Neuronal stem cell (in vitro differentiated cells): ENCODE measurements at regions not wholly inside any gene's neighbourhood (a gene's known extent, or its start where the extent isn't known, plus 50 kb on each side); places are given as distances from the start of the nearest gene placed in this dataset.
"Not testable (repeated sequence)": the region's sequence is repeated elsewhere in the genome, so short reads cannot be mapped to it uniquely, and the experiment has no call there.

Source experiments
- DNase-seq: peaks from one replicate; pipeline ENCODE4 v3.0.0-alpha.2; 2013; ENCODE audit warnings: low spot score
- H2AFZ ChIP-seq: one replicate; pipeline ENCODE4 v1.6.1; 2013; ENCODE audit warnings: mild to moderate bottlenecking, low read length, inconsistent platforms
- H2AK5ac ChIP-seq: 2 replicates; pipeline ENCODE4 v1.6.1; 2013; ENCODE audit warnings: low read depth, mild to moderate bottlenecking, inconsistent platforms, low read length, moderate library complexity, mixed read lengths
- H2BK120ac ChIP-seq: 2 replicates; pipeline ENCODE4 v1.6.1; 2013; ENCODE audit warnings: low read depth, mild to moderate bottlenecking, inconsistent platforms, low read length, moderate library complexity, mixed read lengths
- H2BK12ac ChIP-seq: one replicate; pipeline ENCODE4 v1.6.1; 2013; ENCODE audit warnings: low read length, inconsistent platforms
- H2BK15ac ChIP-seq: 2 replicates; pipeline ENCODE4 v1.6.1; 2013; ENCODE audit warnings: mild to moderate bottlenecking, low read length, inconsistent platforms, mixed read lengths
- H2BK5ac ChIP-seq: one replicate; pipeline ENCODE4 v1.6.1; 2013; ENCODE audit warnings: inconsistent platforms, mild to moderate bottlenecking, low read length, moderate library complexity
- H3K14ac ChIP-seq: one replicate; pipeline ENCODE4 v1.6.1; 2013; ENCODE audit warnings: low read length, inconsistent platforms
- H3K18ac ChIP-seq: 2 replicates; pipeline ENCODE4 v1.6.1; 2013; ENCODE audit warnings: low read length, inconsistent platforms
- H3K23ac ChIP-seq: 2 replicates; pipeline ENCODE4 v1.6.1; 2013; ENCODE audit warnings: low read depth, mild to moderate bottlenecking, mixed read lengths, low read length, inconsistent platforms; ENCODE audit not compliant: poor library complexity
- H3K27ac ChIP-seq: replicated peaks from 3 replicates; pipeline ENCODE4 v1.5.1; 2013; ENCODE audit warnings: low read length, inconsistent platforms
- H3K27me3 ChIP-seq, 3 experiments: 2 replicates each; pipeline ENCODE4 v1.6.1; 2013; ENCODE audit warnings: low read length in 3 of 3, mild to moderate bottlenecking in 2 of 3, inconsistent platforms in 1 of 3, low read depth in 1 of 3, mixed read lengths in 1 of 3, moderate library complexity in 1 of 3; ENCODE audit not compliant: control insufficient read depth in 3 of 3, insufficient read depth in 3 of 3
- H3K36me3 ChIP-seq, 2 donors: replicated peaks in 1 of 2; 2 replicates each; pipeline ENCODE4 v1.6.1; 2013; ENCODE audit warnings: low read length in 2 of 2; ENCODE audit not compliant: control insufficient read depth in 2 of 2, insufficient read depth in 2 of 2
- H3K4ac ChIP-seq: 2 replicates; pipeline ENCODE4 v1.6.1; 2013; ENCODE audit warnings: inconsistent platforms, mild to moderate bottlenecking, low read length, moderate library complexity
- H3K4me1 ChIP-seq, 2 donors: 1 replicate in 1 of 2; 2 replicates in 1 of 2; pipeline ENCODE4 v1.6.1; 2013; ENCODE audit warnings: low read length in 2 of 2, low read depth in 1 of 2; ENCODE audit not compliant: control insufficient read depth in 2 of 2, insufficient read depth in 1 of 2
- H3K4me2 ChIP-seq: one replicate; pipeline ENCODE4 v1.6.1; 2013; ENCODE audit warnings: mild to moderate bottlenecking, low read length, inconsistent platforms; ENCODE audit not compliant: insufficient read depth, poor library complexity, severe bottlenecking
- H3K4me3 ChIP-seq, 2 donors: 2 replicates each; pipeline ENCODE4 v1.5.1; 2013; ENCODE audit warnings: low read length in 2 of 2, mild to moderate bottlenecking in 2 of 2, inconsistent platforms in 1 of 2, moderate library complexity in 1 of 2
- H3K79me1 ChIP-seq: one replicate; pipeline ENCODE4 v1.6.1; 2013; ENCODE audit warnings: low read depth, mild to moderate bottlenecking, inconsistent platforms, low read length, moderate library complexity
- H3K9ac ChIP-seq: one replicate; pipeline ENCODE4 v1.6.1; 2013; ENCODE audit warnings: mild to moderate bottlenecking, low read depth, low read length, inconsistent platforms; ENCODE audit not compliant: poor library complexity
- H3K9me3 ChIP-seq, 2 donors: replicated peaks in 1 of 2; 2 replicates each; pipeline versions ENCODE3 to v1.6.1; 2013; ENCODE audit warnings: low read length in 2 of 2, mild to moderate bottlenecking in 2 of 2, inconsistent platforms in 1 of 2, low read depth in 1 of 2, mixed read lengths in 1 of 2, moderate library complexity in 1 of 2; ENCODE audit not compliant: control insufficient read depth in 2 of 2, insufficient read depth in 1 of 2
- H4K8ac ChIP-seq: one replicate; pipeline ENCODE4 v1.6.1; 2013; ENCODE audit warnings: low read depth, mild to moderate bottlenecking, inconsistent platforms, low read length, moderate library complexity
- H4K91ac ChIP-seq: one replicate; pipeline ENCODE4 v1.6.1; 2013; ENCODE audit warnings: low read length, low read depth, mild to moderate bottlenecking, inconsistent platforms; ENCODE audit not compliant: poor library complexity
- WGBS, 2 donors: extraction: QIAGEN DNeasy Blood & Tissue Kit; methylation state at CpG; one replicate each; pipeline ENCODE4 v1.1.7; 2013; ENCODE audit warnings: missing lambda C conversion rate in 2 of 2, mixed read lengths in 1 of 2; ENCODE audit not compliant: insufficient read length in 2 of 2, insufficient replicate concordance in 1 of 2; ENCODE audit errors: extremely low coverage in 2 of 2; 5-methylcytosine and 5-hydroxymethylcytosine counted together

- Histone ChIP-seq H3K9me3 (peaks cover 3 to 4% of the 10 kb centered on the region in 2 donors), H3K18ac (no peak overlapping the region), H4K91ac (no peak overlapping the region), H3K4me1 (peaks cover 0 to 2% of the 10 kb centered on the region in 2 donors), H2AFZ (no peak overlapping the region), H2BK15ac (no peak overlapping the region), H3K4me2 (no peak overlapping the region), H3K9ac (no peak overlapping the region), H3K27me3 (no peaks in the 10 kb centered on the region), H2AK5ac (no peak overlapping the region), H3K14ac (no peak overlapping the region), H2BK5ac (no peak overlapping the region), H3K79me1 (no peaks in the 10 kb centered on the region), H3K4me3 (no peak overlapping the region), H3K27ac (no peak overlapping the region), H2BK12ac (no peak overlapping the region), H3K36me3 (no peaks in the 10 kb centered on the region), H3K4ac (no peak overlapping the region), H4K8ac (no peak overlapping the region), H3K23ac (no peak overlapping the region), H2BK120ac (no peak overlapping the region)
- DNase-seq: no peak
Observed at GRCh38 chr3:152644478-152644877, 190.5 kb upstream of the P2RY1 start.

DNA sequence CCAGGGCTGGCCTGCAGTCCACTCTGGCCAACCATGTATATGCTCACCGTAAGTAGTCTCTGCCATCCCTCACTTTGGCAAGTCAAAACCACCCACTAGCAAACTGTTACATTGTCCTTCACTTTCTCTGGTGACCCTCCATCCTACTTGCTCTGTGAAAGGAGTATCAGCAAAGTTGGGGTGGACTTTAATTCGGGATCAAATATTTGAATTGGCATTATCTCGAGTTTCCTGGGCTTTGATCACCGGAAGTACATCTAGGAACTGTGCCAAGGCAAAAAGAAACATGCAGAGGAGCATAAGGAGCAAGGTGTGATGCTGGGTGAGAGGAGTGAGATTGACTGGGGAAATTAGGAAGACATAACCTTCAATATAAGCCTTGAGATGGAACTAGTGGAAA, 188.9 kb upstream of the P2RY1 start:
- Histone ChIP-seq H3K27ac (no peak overlapping the region), H3K23ac (no peak overlapping the region), H3K79me1 (no peaks in the 10 kb centered on the region), H2BK15ac (no peak overlapping the region), H3K27me3 (no peaks in the 10 kb centered on the region), H3K18ac (no peak overlapping the region), H2BK12ac (no peak overlapping the region), H2AFZ (no peak overlapping the region), H2BK120ac (no peak overlapping the region), H4K8ac (no peak overlapping the region), H3K4me3 (no peak overlapping the region), H3K14ac (no peak overlapping the region), H2BK5ac (no peak overlapping the region), H3K4me1 (peaks cover 2 to 10% of the 10 kb centered on the region in 2 donors), H3K36me3 (no peaks in the 10 kb centered on the region), H2AK5ac (no peak overlapping the region), H3K9ac (no peak overlapping the region), H3K4ac (no peak overlapping the region), H3K9me3 (peaks cover 3 to 4% of the 10 kb centered on the region in 2 donors), H4K91ac (no peak overlapping the region), H3K4me2 (no peak overlapping the region)
- WGBS, 2 donors: no CpG with 5 or more reads among the region's 4 CpGs
- no peak for DNase-seq

GRCh38 chr3:152650177-152650576, 184.8 kb upstream of the P2RY1 start:
- H2BK120ac ChIP-seq: no peak overlapping the region
- H4K8ac ChIP-seq: no peak overlapping the region
- H3K9ac ChIP-seq: no peak overlapping the region
- WGBS, 2 donors: no CpG with 5 or more reads among the region's 4 CpGs
- H3K18ac ChIP-seq: no peak overlapping the region
- H3K27ac ChIP-seq: no peak overlapping the region
- H3K27me3 ChIP-seq: no peaks in the 10 kb centered on the region
- no peak for DNase-seq
- H2AFZ ChIP-seq: peak overlapping the region; percentile 25
- peaks cover 0 to 12% of the 10 kb centered on the region in 2 donors for H3K4me1 ChIP-seq
- H3K14ac ChIP-seq: no peak overlapping the region
- no peak overlapping the region for H3K4ac ChIP-seq
- H3K4me2 ChIP-seq: no peak overlapping the region
- H2BK15ac ChIP-seq: no peak overlapping the region
- H3K9me3 ChIP-seq: peaks cover 0 to 1% of the 10 kb centered on the region in 2 donors
- H2BK12ac ChIP-seq: no peak overlapping the region
- no peak overlapping the region for H2BK5ac ChIP-seq
- no peak overlapping the region for H4K91ac ChIP-seq
- no peak overlapping the region for H2AK5ac ChIP-seq
- H3K4me3 ChIP-seq: no peak overlapping the region
- no peaks in the 10 kb centered on the region for H3K36me3 ChIP-seq
- H3K79me1 ChIP-seq: no peaks in the 10 kb centered on the region
- H3K23ac ChIP-seq: no peak overlapping the region

DNA sequence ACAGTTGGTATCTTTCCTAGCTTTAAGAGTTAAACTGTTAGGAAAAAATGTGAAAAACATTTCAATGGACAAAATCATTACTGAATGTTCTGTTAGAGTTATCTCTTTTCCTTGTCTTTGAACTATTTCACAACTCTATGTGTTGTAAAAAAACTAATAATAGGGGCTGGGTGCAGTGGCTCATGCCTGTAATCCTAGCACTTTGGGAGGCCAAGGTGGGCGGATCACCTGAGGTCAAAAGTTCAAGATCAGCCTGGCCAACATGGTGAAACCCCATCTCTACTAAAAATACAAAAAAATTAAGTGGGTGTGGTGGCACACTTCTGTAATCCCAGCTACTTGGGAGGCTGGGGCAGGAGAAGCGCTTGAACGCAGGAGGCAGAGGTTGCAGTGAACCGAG, 184.0 kb upstream of the P2RY1 start:
- not testable (repeated sequence) for H3K27me3 ChIP-seq, H3K79me1 ChIP-seq, H3K9ac ChIP-seq, H2BK5ac ChIP-seq, H2BK120ac ChIP-seq, H3K4me3 ChIP-seq, DNase-seq, H2AK5ac ChIP-seq, H3K4ac ChIP-seq, H3K23ac ChIP-seq, H2AFZ ChIP-seq, H3K14ac ChIP-seq, H3K36me3 ChIP-seq, H3K27ac ChIP-seq, H4K91ac ChIP-seq, H3K9me3 ChIP-seq, H3K4me2 ChIP-seq, H2BK15ac ChIP-seq, H4K8ac ChIP-seq, H3K18ac ChIP-seq, H2BK12ac ChIP-seq
- no CpG with 5 or more reads among the region's 4 CpGs for WGBS, 2 donors
- peaks cover 0 to 16% of the 10 kb centered on the region in 2 donors for H3K4me1 ChIP-seq
